ENCODE measurements at regions not wholly inside any gene's neighbourhood (a gene's known extent, or its start where the extent isn't known, plus 50 kb on each side); places are given as distances from the start of the nearest gene placed in this dataset.

DNA sequence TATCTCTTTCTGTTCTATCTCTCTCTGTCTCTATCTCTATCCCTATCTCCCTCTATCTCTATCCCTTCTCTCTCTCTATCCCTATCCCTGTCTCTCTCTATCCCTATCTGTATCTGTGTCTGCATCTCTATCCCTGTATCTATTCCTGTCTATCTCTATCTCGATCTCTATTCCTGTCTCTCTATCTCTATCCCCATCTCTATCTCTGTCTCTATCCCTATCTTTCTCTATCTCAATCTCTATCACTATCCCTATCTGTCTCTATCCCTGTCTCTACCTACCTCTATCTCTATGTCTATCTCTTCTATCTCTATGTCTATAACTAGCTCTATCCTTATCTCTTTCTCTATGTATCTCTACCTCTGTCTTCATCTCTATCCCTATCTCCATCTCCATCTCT lies 141.4 kb upstream of the KCNJ6 start:
- no peaks in the 10 kb centered on the region for H3K36me3 ChIP-seq (ENCODE audit: control insufficient read depth in 2 of 3, insufficient read depth in 3 of 3, low read length in 3 of 3)
- no peaks in the 10 kb centered on the region for H3K4me1 ChIP-seq (ENCODE audit: control insufficient read depth in 2 of 2, insufficient read depth in 2 of 2, low read length in 2 of 2)
- Mint-ChIP-seq H3K9me3 (peaks cover 0 to 18% (median 3%) of the 10 kb centered on the region in 11 donors), H3K36me3 (no peaks in the 10 kb centered on the region), H3K27ac (no peak overlapping the region), H3K4me3 (no peak overlapping the region), H3K4me1 (no peaks in the 10 kb centered on the region), H3K27me3 (peaks cover 0 to 45% (median 23%) of the 10 kb centered on the region in 5 donors)
- H3K27ac ChIP-seq (ENCODE audit: low read depth, low read length), result no peak overlapping the region
- ChIA-PET CTCF (no interaction called here), POLR2A (no interaction called here)
- ATAC-seq (no peak), DNase-seq (no peak)
- intact Hi-C loops (cut with micrococcal nuclease), result no loop called here
- H3K4me3 ChIP-seq (ENCODE audit: low read length), result no peak overlapping the region
- H3K9me3 ChIP-seq (ENCODE audit: control insufficient read depth in 2 of 3, low read length in 3 of 3), result peaks cover 0 to 4% (median 0%) of the 10 kb centered on the region in 3 experiments
- no peaks in the 10 kb centered on the region for H3K27me3 ChIP-seq (ENCODE audit: control insufficient read depth in 2 of 2, insufficient read depth in 2 of 2, low read length in 2 of 2)

DNA sequence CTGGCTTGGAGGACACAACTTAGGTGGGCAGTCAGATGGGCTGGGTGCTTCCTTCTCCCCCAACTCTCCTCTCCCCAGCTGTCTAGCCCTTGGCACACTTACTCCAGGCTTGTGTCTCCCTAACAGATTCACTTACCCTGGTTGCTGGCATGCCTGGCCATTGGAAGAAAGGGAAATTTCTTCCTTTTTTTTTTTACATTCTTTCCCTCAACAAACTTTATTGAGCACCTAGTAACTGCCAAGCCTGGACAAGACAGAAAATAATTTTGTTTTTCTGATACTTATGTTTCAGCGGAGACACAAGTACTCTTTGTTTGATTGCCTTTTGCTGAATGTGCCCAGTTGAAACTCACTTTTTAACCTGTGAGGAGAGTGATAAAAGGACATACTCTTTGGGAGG lies 144.3 kb upstream of the KCNJ6 start:
- no peak overlapping the region for H3K4me3 ChIP-seq (ENCODE audit: low read length)
- peaks cover 0 to 4% (median 0%) of the 10 kb centered on the region in 3 experiments for H3K9me3 ChIP-seq (ENCODE audit: control insufficient read depth in 2 of 3, low read length in 3 of 3)
- peaks cover 0 to 18% (median 5%) of the 10 kb centered on the region in 11 donors for H3K9me3 Mint-ChIP-seq
- no peaks in the 10 kb centered on the region for H3K4me1 Mint-ChIP-seq
- H3K4me3 Mint-ChIP-seq, result no peak overlapping the region
- H3K27me3 Mint-ChIP-seq, result peaks cover 0 to 32% (median 21%) of the 10 kb centered on the region in 5 donors
- H3K36me3 Mint-ChIP-seq, result no peaks in the 10 kb centered on the region
- ChIA-PET CTCF (no interaction called here), POLR2A (no interaction called here)
- no peaks in the 10 kb centered on the region for H3K36me3 ChIP-seq (ENCODE audit: control insufficient read depth in 2 of 3, insufficient read depth in 3 of 3, low read length in 3 of 3)
- no peak for ATAC-seq
- H3K27ac ChIP-seq (ENCODE audit: low read depth, low read length), result no peak overlapping the region
- DNase-seq, result no peak
- intact Hi-C loops (cut with micrococcal nuclease), result no loop called here
- H3K4me1 ChIP-seq (ENCODE audit: control insufficient read depth in 2 of 2, insufficient read depth in 2 of 2, low read length in 2 of 2), result no peaks in the 10 kb centered on the region
- H3K27me3 ChIP-seq (ENCODE audit: control insufficient read depth in 2 of 2, insufficient read depth in 2 of 2, low read length in 2 of 2), result no peaks in the 10 kb centered on the region
- no peak overlapping the region for H3K27ac Mint-ChIP-seq

DNA sequence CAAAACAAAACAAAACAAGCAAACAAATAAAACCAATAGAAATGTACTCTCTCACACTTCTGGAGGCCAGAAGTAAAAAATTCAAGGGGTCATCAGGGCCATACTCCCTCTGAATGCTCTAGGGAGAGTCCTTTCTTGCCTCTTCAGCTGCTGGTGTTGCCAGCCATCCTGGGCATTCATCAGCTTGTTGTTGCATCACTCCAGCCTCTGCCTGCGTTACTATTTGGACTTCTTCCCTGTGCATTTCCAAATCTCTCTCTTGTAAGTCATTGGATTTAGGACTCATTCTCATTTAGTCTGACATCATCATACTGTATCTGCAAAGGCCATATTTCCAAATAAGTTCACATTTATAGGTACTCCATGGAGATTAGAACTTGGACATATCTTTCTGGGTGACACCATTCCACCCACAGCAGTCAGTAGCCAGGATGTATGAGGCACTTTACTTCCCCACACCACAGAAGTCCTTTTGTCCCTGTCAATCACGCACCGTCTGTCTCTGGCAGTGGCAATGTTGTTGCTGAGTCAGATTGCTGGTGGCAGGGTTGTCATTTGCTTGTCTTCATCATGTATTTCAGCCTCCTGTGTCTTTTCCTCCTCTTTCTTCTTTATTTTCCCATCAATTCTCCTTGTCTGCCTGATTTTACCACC lies 151.0 kb upstream of the KCNJ6 start:
- H3K9me3 ChIP-seq (ENCODE audit: control insufficient read depth in 2 of 3, low read length in 3 of 3), result no peaks in the 10 kb centered on the region
- no peaks in the 10 kb centered on the region for H3K36me3 Mint-ChIP-seq
- intact Hi-C loops (cut with micrococcal nuclease), result no loop called here
- POLR2A ChIA-PET, result no interaction called here
- no peak overlapping the region for H3K27ac ChIP-seq (ENCODE audit: low read depth, low read length)
- peaks cover 0 to 5% (median 0%) of the 10 kb centered on the region in 11 donors for H3K9me3 Mint-ChIP-seq
- no peaks in the 10 kb centered on the region for H3K36me3 ChIP-seq (ENCODE audit: control insufficient read depth in 2 of 3, insufficient read depth in 3 of 3, low read length in 3 of 3)
- no peaks in the 10 kb centered on the region for H3K27me3 ChIP-seq (ENCODE audit: control insufficient read depth in 2 of 2, insufficient read depth in 2 of 2, low read length in 2 of 2)
- H3K27me3 Mint-ChIP-seq, result peaks cover 0 to 46% (median 30%) of the 10 kb centered on the region in 5 donors
- H3K4me1 Mint-ChIP-seq, result peaks cover 0 to 2% (median 0%) of the 10 kb centered on the region in 7 donors
- ATAC-seq (no peak), DNase-seq (no peak)
- no peak overlapping the region for H3K4me3 Mint-ChIP-seq
- CTCF ChIA-PET, result no interaction called here
- H3K4me3 ChIP-seq (ENCODE audit: low read length), result no peak overlapping the region
- H3K27ac Mint-ChIP-seq, result no peak overlapping the region
- H3K4me1 ChIP-seq (ENCODE audit: control insufficient read depth in 2 of 2, insufficient read depth in 2 of 2, low read length in 2 of 2), result no peaks in the 10 kb centered on the region

DNA sequence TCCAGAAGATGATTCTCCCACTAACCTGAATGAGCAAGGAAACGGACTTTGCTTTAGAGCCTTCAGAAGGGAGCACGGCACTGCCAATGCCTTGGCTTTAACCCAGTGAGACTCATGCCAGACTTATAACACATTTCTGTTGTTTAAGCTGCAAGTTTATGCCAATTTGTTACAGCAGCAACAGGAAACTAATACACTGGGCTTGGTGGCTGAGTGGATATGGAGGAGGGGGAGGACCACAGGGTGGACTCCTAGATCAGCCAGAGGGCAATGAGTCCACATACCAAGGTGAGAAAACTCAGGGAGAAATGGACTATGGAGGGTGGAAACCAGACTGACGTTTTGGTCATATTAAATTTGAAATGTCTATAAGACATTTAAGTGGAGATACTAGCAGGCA lies 156.2 kb upstream of the KCNJ6 start:
- ChIA-PET CTCF (no interaction called here), POLR2A (no interaction called here)
- no peak overlapping the region for H3K4me3 ChIP-seq (ENCODE audit: low read length)
- no peaks in the 10 kb centered on the region for H3K27me3 ChIP-seq (ENCODE audit: control insufficient read depth in 2 of 2, insufficient read depth in 2 of 2, low read length in 2 of 2)
- no peaks in the 10 kb centered on the region for H3K36me3 ChIP-seq (ENCODE audit: control insufficient read depth in 2 of 3, insufficient read depth in 3 of 3, low read length in 3 of 3)
- no peaks in the 10 kb centered on the region for H3K4me1 ChIP-seq (ENCODE audit: control insufficient read depth in 2 of 2, insufficient read depth in 2 of 2, low read length in 2 of 2)
- H3K4me1 Mint-ChIP-seq, result peaks cover 0 to 4% (median 0%) of the 10 kb centered on the region in 7 donors
- H3K27ac Mint-ChIP-seq, result no peak overlapping the region
- H3K36me3 Mint-ChIP-seq, result no peaks in the 10 kb centered on the region
- no peak overlapping the region for H3K4me3 Mint-ChIP-seq
- intact Hi-C loops (cut with micrococcal nuclease), result no loop called here
- DNase-seq (no peak), ATAC-seq (no peak)
- peaks cover 0 to 36% (median 27%) of the 10 kb centered on the region in 5 donors for H3K27me3 Mint-ChIP-seq
- H3K9me3 ChIP-seq (ENCODE audit: control insufficient read depth in 2 of 3, low read length in 3 of 3), result no peaks in the 10 kb centered on the region
- H3K9me3 Mint-ChIP-seq, result peaks cover 0 to 12% (median 5%) of the 10 kb centered on the region in 11 donors
- no peak overlapping the region for H3K27ac ChIP-seq (ENCODE audit: low read depth, low read length)

DNA sequence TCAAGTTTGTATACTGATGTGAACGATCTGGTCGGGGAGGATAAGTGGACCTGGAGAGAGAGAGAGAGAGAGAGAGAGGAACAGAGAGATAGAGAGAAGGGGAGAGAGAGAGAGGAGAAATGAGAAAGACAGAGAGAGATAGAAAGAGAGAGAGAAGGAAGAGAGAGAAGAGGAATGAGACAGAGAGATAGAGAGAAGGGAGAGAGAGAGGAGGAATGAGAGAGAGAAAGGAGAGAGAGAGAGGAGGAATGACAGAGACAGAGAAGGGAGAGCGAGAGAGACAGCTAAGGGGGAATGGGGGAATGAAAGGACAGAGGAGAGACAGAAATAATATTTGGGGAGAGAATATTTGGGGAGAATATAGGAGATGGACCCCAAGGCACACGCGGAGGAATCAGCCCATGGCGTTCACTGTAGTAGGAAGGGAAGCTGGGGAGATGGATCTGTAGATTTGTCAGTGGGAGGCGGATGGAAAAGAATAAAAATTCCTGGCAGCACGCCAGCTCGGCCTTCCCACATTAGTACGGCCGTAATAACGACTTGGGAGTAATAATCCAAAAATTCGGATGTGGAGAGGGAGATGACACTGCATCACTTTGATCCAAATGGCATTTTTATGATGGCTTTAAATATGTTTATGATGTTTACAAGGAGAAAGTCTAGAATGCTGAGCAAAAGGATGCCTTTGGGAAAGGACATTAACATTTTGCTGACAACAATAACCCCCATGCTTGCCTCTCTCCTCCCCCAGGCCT lies 159.8 kb upstream of the KCNJ6 start:
- H3K9me3 Mint-ChIP-seq, result peaks cover 0 to 12% (median 4%) of the 10 kb centered on the region in 11 donors
- ChIA-PET CTCF (no interaction called here), POLR2A (no interaction called here)
- no peak for ATAC-seq
- no peaks in the 10 kb centered on the region for H3K36me3 ChIP-seq (ENCODE audit: control insufficient read depth in 2 of 3, insufficient read depth in 3 of 3, low read length in 3 of 3)
- intact Hi-C loops (cut with micrococcal nuclease), result no loop called here
- H3K4me1 Mint-ChIP-seq, result peaks cover 0 to 2% (median 0%) of the 10 kb centered on the region in 7 donors
- no peak overlapping the region for H3K27ac Mint-ChIP-seq
- no peak for DNase-seq
- no peaks in the 10 kb centered on the region for H3K36me3 Mint-ChIP-seq
- H3K4me3 Mint-ChIP-seq, result no peak overlapping the region
- H3K4me1 ChIP-seq (ENCODE audit: control insufficient read depth in 2 of 2, insufficient read depth in 2 of 2, low read length in 2 of 2), result no peaks in the 10 kb centered on the region
- H3K9me3 ChIP-seq (ENCODE audit: control insufficient read depth in 2 of 3, low read length in 3 of 3), result no peaks in the 10 kb centered on the region
- no peak overlapping the region for H3K27ac ChIP-seq (ENCODE audit: low read depth, low read length)
- H3K27me3 ChIP-seq (ENCODE audit: control insufficient read depth in 2 of 2, insufficient read depth in 2 of 2, low read length in 2 of 2), result no peaks in the 10 kb centered on the region
- H3K27me3 Mint-ChIP-seq, result peaks cover 0 to 24% (median 12%) of the 10 kb centered on the region in 5 donors
- H3K4me3 ChIP-seq (ENCODE audit: low read length), result no peak overlapping the region

DNA sequence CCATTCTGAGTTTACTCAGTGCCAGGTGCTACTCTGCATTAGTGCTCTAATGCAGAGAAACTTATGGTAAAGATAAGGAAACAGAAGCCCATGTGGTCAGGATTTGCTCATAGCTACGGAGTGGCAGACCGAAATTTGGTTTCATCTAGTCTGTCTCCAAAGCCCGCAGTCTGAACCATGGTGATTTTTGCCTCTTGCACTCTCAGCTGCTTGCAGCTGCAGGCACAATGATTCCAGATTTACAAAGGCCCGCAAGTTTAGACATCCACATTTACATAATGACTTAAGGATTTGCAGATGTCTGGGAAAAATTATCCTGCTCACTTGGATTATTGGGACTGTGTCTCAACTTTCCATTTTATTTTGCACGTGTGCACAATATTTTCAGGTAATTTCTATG lies 161.3 kb upstream of the KCNJ6 start:
- Histone ChIP-seq H3K4me1 (ENCODE audit: control insufficient read depth in 2 of 2, insufficient read depth in 2 of 2, low read length in 2 of 2) (no peaks in the 10 kb centered on the region), H3K36me3 (ENCODE audit: control insufficient read depth in 2 of 3, insufficient read depth in 3 of 3, low read length in 3 of 3) (no peaks in the 10 kb centered on the region), H3K27ac (ENCODE audit: low read depth, low read length) (no peak overlapping the region), H3K27me3 (ENCODE audit: control insufficient read depth in 2 of 2, insufficient read depth in 2 of 2, low read length in 2 of 2) (no peaks in the 10 kb centered on the region), H3K9me3 (ENCODE audit: control insufficient read depth in 2 of 3, low read length in 3 of 3) (no peaks in the 10 kb centered on the region), H3K4me3 (ENCODE audit: low read length) (no peak overlapping the region)
- POLR2A ChIA-PET, result no interaction called here
- no peak overlapping the region for H3K4me3 Mint-ChIP-seq
- DNase-seq (no peak), ATAC-seq (no peak)
- CTCF ChIA-PET, result no interaction called here
- H3K4me1 Mint-ChIP-seq, result peaks cover 0 to 2% (median 0%) of the 10 kb centered on the region in 7 donors
- no peak overlapping the region for H3K27ac Mint-ChIP-seq
- peaks cover 0 to 10% (median 2%) of the 10 kb centered on the region in 5 donors for H3K27me3 Mint-ChIP-seq
- H3K9me3 Mint-ChIP-seq, result peaks cover 0 to 10% (median 4%) of the 10 kb centered on the region in 11 donors
- intact Hi-C loops (cut with micrococcal nuclease), result no loop called here
- no peaks in the 10 kb centered on the region for H3K36me3 Mint-ChIP-seq

DNA sequence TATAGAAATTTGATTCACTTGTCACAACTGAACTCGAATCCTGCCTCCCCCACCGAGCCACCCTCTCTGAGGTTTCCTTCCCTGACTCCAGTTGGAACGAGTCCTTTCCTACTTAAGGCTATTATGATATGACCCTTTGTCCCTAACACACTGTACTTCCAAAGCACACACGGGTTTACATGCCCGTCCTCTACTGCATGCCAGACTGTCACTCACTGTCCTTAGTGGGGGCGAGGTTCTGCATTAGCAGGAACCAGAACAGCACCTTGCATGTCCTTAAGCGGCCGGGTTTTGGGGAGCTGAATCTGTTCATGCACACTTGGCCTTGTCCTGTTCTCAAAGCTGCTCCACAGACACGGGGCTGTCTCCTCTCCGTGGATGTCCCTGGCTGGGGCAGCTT lies 164.6 kb upstream of the KCNJ6 start:
- H3K9me3 Mint-ChIP-seq, result no peaks in the 10 kb centered on the region
- ATAC-seq (no peak), DNase-seq (no peak)
- H3K27me3 ChIP-seq (ENCODE audit: control insufficient read depth in 2 of 2, insufficient read depth in 2 of 2, low read length in 2 of 2), result no peaks in the 10 kb centered on the region
- peaks cover 0 to 7% (median 1%) of the 10 kb centered on the region in 5 donors for H3K27me3 Mint-ChIP-seq
- no peak overlapping the region for H3K4me3 ChIP-seq (ENCODE audit: low read length)
- H3K9me3 ChIP-seq (ENCODE audit: control insufficient read depth in 2 of 3, low read length in 3 of 3), result no peaks in the 10 kb centered on the region
- no peaks in the 10 kb centered on the region for H3K4me1 ChIP-seq (ENCODE audit: control insufficient read depth in 2 of 2, insufficient read depth in 2 of 2, low read length in 2 of 2)
- ChIA-PET CTCF (no interaction called here), POLR2A (no interaction called here)
- H3K36me3 ChIP-seq (ENCODE audit: control insufficient read depth in 2 of 3, insufficient read depth in 3 of 3, low read length in 3 of 3), result no peaks in the 10 kb centered on the region
- H3K4me3 Mint-ChIP-seq, result no peak overlapping the region
- no peak overlapping the region for H3K27ac ChIP-seq (ENCODE audit: low read depth, low read length)
- no peaks in the 10 kb centered on the region for H3K36me3 Mint-ChIP-seq
- H3K4me1 Mint-ChIP-seq, result no peaks in the 10 kb centered on the region
- intact Hi-C loops (cut with micrococcal nuclease), result no loop called here
- H3K27ac Mint-ChIP-seq, result no peak overlapping the region
